ENCODE measurements at regions not wholly inside any gene's neighbourhood (a gene's known extent, or its start where the extent isn't known, plus 50 kb on each side); places are given as distances from the start of the nearest gene placed in this dataset.

DNA sequence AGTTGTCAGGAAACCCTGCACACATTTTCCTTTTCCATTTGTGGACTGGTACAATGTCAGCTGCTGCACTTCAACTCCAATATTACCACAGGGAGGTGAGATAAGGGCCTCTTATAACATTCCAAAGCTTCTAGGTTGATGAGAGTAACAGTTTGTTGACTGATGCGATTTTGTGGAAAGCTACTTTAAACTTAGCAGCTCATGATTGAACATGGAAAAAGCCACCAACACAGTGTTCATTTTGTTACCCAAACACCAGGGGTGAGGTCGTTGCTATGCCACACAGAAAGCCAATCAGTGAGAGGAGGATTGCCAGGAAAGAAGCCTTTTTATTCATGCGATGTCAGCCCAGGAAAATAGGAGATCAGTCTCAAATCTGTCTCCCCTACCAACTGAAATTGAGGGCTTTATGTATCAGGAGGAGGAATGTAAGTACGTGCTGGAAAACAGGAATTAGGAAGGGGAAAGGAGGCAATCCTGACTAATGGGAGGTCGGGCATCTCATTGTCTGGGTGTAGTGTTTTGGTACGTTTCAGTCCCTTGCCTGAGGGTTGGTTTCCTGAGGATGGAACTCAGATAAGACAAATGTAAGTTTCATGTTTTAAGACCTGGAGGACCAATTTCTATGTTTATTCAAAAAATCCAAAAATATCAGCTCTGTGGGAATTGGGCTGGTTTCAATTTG, 92.7 kb upstream of the PLEKHA5 start:
- TF ChIP-seq POLR2A (IDR thresholded peaks at IDR 0.05) (no peak), CTCF (IDR thresholded peaks at IDR 0.05) (no peak)
- no peaks in the 10 kb centered on the region for H3K9me3 ChIP-seq
- H3K36me3 ChIP-seq = no peaks in the 10 kb centered on the region
- no peak for DNase-seq
- no peaks in the 10 kb centered on the region for H3K27me3 ChIP-seq
- H3K27ac ChIP-seq = no peak overlapping the region
- H3K4me1 ChIP-seq = peaks cover 0 to 5% of the 10 kb centered on the region in 2 donors
- no peak overlapping the region for H3K4me3 ChIP-seq
- intact Hi-C loops (cut with DNase I; ENCODE audit: low total_unique reads) = no loop called here

DNA sequence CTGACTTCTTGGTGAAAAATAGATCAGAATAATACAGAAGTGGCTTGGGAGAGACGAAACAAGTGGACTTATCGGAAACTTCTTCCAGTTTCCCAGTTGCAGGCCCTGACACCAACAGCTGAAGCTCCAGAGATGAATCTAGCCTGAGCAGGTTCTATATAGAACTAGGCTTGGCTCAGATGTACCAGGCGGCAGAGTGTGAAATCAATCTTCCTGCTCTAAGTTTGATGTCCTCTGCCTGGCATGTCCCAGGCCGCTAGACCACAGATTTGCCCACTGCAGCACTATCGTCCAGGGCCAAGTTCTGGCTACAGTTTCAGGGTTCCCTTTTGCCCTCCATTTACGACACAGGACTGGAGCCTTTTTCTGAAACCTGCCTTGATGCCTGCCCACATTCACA, 91.3 kb upstream of the PLEKHA5 start:
- H3K9me3 ChIP-seq = no peaks in the 10 kb centered on the region
- peaks cover 0 to 5% of the 10 kb centered on the region in 2 donors for H3K4me1 ChIP-seq
- intact Hi-C loops (cut with DNase I; ENCODE audit: low total_unique reads) = no loop called here
- DNase-seq = no peak
- H3K27ac ChIP-seq = peak overlapping the region in 1 of 2 donors; percentile 59
- H3K36me3 ChIP-seq = no peaks in the 10 kb centered on the region
- H3K27me3 ChIP-seq = no peaks in the 10 kb centered on the region
- no peak overlapping the region for H3K4me3 ChIP-seq
- no peak for TF ChIP-seq CTCF (IDR thresholded peaks at IDR 0.05)
- TF ChIP-seq POLR2A (IDR thresholded peaks at IDR 0.05) = no peak

DNA sequence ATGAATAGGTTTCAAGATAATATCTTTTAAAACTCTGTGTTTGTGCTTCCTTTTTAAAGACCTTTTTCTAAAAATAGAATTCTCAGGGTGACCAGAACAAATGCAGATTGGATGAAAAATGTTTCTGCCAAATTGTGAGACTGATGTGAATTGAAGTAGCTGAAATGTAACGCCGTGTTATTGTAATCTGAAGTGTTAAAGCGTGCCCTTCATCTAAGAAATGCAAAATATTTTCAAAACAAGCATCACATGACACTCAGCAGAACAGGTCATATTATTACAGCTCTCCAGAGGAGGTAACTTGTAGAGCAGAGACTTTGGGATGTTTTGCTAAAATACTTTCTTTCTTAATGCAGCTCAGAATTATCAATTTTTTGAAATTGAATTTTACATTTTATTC, 90.0 kb upstream of the PLEKHA5 start:
- no peaks in the 10 kb centered on the region for H3K9me3 ChIP-seq
- H3K27me3 ChIP-seq = no peaks in the 10 kb centered on the region
- peaks cover 0 to 5% of the 10 kb centered on the region in 2 donors for H3K4me1 ChIP-seq
- DNase-seq = no peak
- intact Hi-C loops (cut with DNase I; ENCODE audit: low total_unique reads) = no loop called here
- TF ChIP-seq CTCF (IDR thresholded peaks at IDR 0.05) (no peak), POLR2A (IDR thresholded peaks at IDR 0.05) (no peak)
- no peaks in the 10 kb centered on the region for H3K36me3 ChIP-seq
- no peak overlapping the region for H3K4me3 ChIP-seq
- H3K27ac ChIP-seq = peak overlapping the region; percentile 26 to 59

GRCh38 chr12:19042221-19042620, 87.3 kb upstream of the PLEKHA5 start:
- no peak for DNase-seq
- Histone ChIP-seq H3K27ac (no peak overlapping the region), H3K36me3 (no peaks in the 10 kb centered on the region), H3K4me3 (no peak overlapping the region), H3K27me3 (no peaks in the 10 kb centered on the region), H3K4me1 (peaks cover 0 to 5% of the 10 kb centered on the region in 2 donors), H3K9me3 (no peaks in the 10 kb centered on the region)
- no peak for TF ChIP-seq CTCF (IDR thresholded peaks at IDR 0.05)
- TF ChIP-seq POLR2A (IDR thresholded peaks at IDR 0.05) = no peak
- intact Hi-C loops (cut with DNase I; ENCODE audit: low total_unique reads) = no loop called here

- no peaks in the 10 kb centered on the region for H3K36me3 ChIP-seq
- DNase-seq = no peak
- intact Hi-C loops (cut with DNase I; ENCODE audit: low total_unique reads) = no loop called here
- H3K27me3 ChIP-seq = no peaks in the 10 kb centered on the region
- no peaks in the 10 kb centered on the region for H3K9me3 ChIP-seq
- no peak overlapping the region for H3K4me3 ChIP-seq
- TF ChIP-seq CTCF (IDR thresholded peaks at IDR 0.05) (no peak), POLR2A (IDR thresholded peaks at IDR 0.05) (no peak)
- no peak overlapping the region for H3K27ac ChIP-seq
- H3K4me1 ChIP-seq = no peaks in the 10 kb centered on the region
These were observed 85.1 kb upstream of the PLEKHA5 start for GRCh38 chr12:19044430-19044829.
